OCI-LY1 (cell line): ENCODE measurements at regions not wholly inside any gene's neighbourhood (a gene's known extent, or its start where the extent isn't known, plus 50 kb on each side); places are given as distances from the start of the nearest gene placed in this dataset.

Source experiments
- H2AFZ ChIP-seq: fragments of 200-600 bp; sonication (generic), shearing (Covaris generic); 2 replicates; pipeline ENCODE4 v1.6.0; 2014; ENCODE audit warnings: antibody characterized with exemption, mild to moderate bottlenecking, low read length
- H3F3A ChIP-seq: fragments of 200-600 bp; sonication (generic), shearing (Covaris generic); 2 replicates; pipeline ENCODE4 v1.6.0; 2014; ENCODE audit warnings: mild to moderate bottlenecking, antibody characterized with exemption, low read length, moderate library complexity; ENCODE audit not compliant: insufficient read depth
- H3K27ac ChIP-seq: fragments of 200-600 bp; sonication (generic); 2 replicates; pipeline ENCODE4 v1.5.1; 2014; ENCODE audit warnings: low read length, mixed run types, mild to moderate bottlenecking, low read depth; ENCODE audit not compliant: poor library complexity, severe bottlenecking
- H3K27me3 ChIP-seq: fragments of 200-600 bp; sonication (generic); 2 replicates; pipeline ENCODE4 v1.6.0; 2014; ENCODE audit warnings: antibody characterized with exemption, mild to moderate bottlenecking, low read length, moderate library complexity; ENCODE audit not compliant: insufficient read depth
- H3K36me3 ChIP-seq: fragments of 200-600 bp; sonication (generic); 2 replicates; pipeline ENCODE4 v1.6.1; 2014; ENCODE audit warnings: mild to moderate bottlenecking, antibody characterized with exemption, low read length, moderate library complexity, mixed read lengths; ENCODE audit not compliant: insufficient read depth
- H3K4me1 ChIP-seq: fragments of 200-600 bp; sonication (generic); 2 replicates; pipeline ENCODE4 v1.5.1; 2014; ENCODE audit warnings: mild to moderate bottlenecking, low read length, moderate library complexity; ENCODE audit not compliant: insufficient read depth, severe bottlenecking
- H3K4me2 ChIP-seq: fragments of 200-600 bp; sonication (generic), shearing (Covaris generic); 2 replicates; pipeline ENCODE4 v1.6.1; 2014; ENCODE audit warnings: low read length
- H3K4me3 ChIP-seq: fragments of 200-600 bp; sonication (generic); 2 replicates; pipeline ENCODE4 v1.5.1; 2014; ENCODE audit warnings: low read length, low read depth, mild to moderate bottlenecking, mixed read lengths; ENCODE audit not compliant: poor library complexity, severe bottlenecking
- H3K79me2 ChIP-seq: fragments of 200-600 bp; shearing (Covaris generic); 2 replicates; pipeline ENCODE4 v1.6.1; 2016; ENCODE audit warnings: mixed run types, low read length, mixed read lengths; ENCODE audit not compliant: insufficient read depth
- H3K9ac ChIP-seq: fragments of 200-600 bp; sonication (generic), shearing (Covaris generic); 2 replicates; pipeline ENCODE4 v1.6.1; 2014; ENCODE audit warnings: mild to moderate bottlenecking, low read length, mixed read lengths
- H3K9me2 ChIP-seq: fragments of 200-600 bp; sonication (generic), shearing (Covaris generic); 2 replicates; pipeline ENCODE4 v1.6.1; 2014; ENCODE audit warnings: low read depth, mild to moderate bottlenecking, low read length, mixed read lengths
- H3K9me3 ChIP-seq: fragments of 200-600 bp; shearing (Covaris generic); 2 replicates; pipeline ENCODE4 v1.6.1; 2014; ENCODE audit warnings: low read length, mixed read lengths
- H4K20me1 ChIP-seq: fragments of 200-600 bp; sonication (generic), shearing (Covaris generic); 2 replicates; pipeline ENCODE4 v1.6.0; 2016; ENCODE audit warnings: mild to moderate bottlenecking, low read length; ENCODE audit not compliant: insufficient read depth
- EZH2 ChIP-seq: fragments of 200-600 bp; sonication (generic), shearing (Covaris generic); IDR thresholded peaks from 2 replicates; pipeline ENCODE4 v1.8.0; 2017; ENCODE audit warnings: borderline replicate concordance, mixed run types, mild to moderate bottlenecking, antibody characterized with exemption, low read length, moderate library complexity, mixed read lengths
- TF ChIP-seq, protein P1 (sequence below): fragments of 200-600 bp; sonication (generic), shearing (Covaris generic); IDR thresholded peaks from 2 replicates; pipeline ENCODE4 v1.5.1; 2017; ENCODE audit warnings: mild to moderate bottlenecking, antibody characterized with exemption, low read length, moderate library complexity, mixed read lengths

DNA sequence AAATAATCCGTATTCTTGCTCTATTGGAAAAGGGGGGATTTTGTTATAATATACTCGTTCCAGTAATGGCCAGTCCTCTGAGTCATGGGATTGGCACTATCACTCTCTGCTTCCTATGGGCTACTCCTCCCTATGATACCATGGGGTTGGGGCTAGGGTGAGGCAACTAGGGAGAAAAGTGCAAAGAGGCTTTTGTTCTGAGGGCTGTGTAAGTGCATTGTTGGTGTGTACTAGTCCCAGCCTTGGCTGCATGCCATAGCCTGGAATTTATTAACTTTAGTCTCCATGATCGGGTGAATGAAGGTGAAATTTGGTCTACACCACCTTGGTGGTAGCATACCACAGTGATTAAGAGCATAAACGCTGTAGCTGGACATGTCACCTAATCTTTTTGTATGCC, 247.6 kb downstream of the RPAP3 start:
- Histone ChIP-seq H3K27me3 (no peaks in the 10 kb centered on the region), H3K9me3 (no peaks in the 10 kb centered on the region), H3K36me3 (no peaks in the 10 kb centered on the region), H2AFZ (no peak overlapping the region), H3K4me3 (no peak overlapping the region), H3K4me1 (no peaks in the 10 kb centered on the region), H3F3A (no peaks in the 10 kb centered on the region), H3K9ac (no peak overlapping the region), H3K9me2 (no peaks in the 10 kb centered on the region; the same call in 1 of the 2 replicates), H3K79me2 (no peaks in the 10 kb centered on the region), H3K27ac (no peak overlapping the region), H4K20me1 (no peaks in the 10 kb centered on the region), H3K4me2 (no peak overlapping the region)
- no peak for TF ChIP-seq EZH2
- TF ChIP-seq, protein P1, sequence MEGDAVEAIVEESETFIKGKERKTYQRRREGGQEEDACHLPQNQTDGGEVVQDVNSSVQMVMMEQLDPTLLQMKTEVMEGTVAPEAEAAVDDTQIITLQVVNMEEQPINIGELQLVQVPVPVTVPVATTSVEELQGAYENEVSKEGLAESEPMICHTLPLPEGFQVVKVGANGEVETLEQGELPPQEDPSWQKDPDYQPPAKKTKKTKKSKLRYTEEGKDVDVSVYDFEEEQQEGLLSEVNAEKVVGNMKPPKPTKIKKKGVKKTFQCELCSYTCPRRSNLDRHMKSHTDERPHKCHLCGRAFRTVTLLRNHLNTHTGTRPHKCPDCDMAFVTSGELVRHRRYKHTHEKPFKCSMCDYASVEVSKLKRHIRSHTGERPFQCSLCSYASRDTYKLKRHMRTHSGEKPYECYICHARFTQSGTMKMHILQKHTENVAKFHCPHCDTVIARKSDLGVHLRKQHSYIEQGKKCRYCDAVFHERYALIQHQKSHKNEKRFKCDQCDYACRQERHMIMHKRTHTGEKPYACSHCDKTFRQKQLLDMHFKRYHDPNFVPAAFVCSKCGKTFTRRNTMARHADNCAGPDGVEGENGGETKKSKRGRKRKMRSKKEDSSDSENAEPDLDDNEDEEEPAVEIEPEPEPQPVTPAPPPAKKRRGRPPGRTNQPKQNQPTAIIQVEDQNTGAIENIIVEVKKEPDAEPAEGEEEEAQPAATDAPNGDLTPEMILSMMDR: no peak

DNA sequence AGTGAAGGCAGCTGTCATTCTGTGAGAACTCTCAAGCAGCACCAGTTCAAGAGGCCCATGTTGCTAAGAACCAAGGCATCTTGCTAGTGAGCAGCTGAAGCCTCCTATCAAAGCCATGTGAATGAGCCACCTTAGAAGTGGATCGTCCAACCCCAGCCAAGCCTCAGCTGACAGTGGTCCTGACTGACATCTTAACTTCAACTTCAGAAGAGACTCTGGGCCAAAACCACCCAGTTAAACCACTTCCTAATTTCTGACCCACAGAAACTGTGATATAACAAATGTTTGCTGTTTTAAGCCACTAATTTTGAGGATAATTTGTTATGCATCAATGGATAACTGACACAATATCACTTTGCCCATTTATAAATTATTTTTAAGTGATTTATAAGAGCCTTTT, 256.0 kb downstream of the RPAP3 start:
- Histone ChIP-seq H3F3A (no peaks in the 10 kb centered on the region), H3K27ac (no peak overlapping the region), H3K4me3 (no peak overlapping the region), H3K9me3 (no peaks in the 10 kb centered on the region), H3K4me1 (no peaks in the 10 kb centered on the region), H3K79me2 (no peaks in the 10 kb centered on the region), H3K9ac (no peak overlapping the region), H3K4me2 (no peak overlapping the region), H4K20me1 (no peaks in the 10 kb centered on the region), H3K9me2 (no peaks in the 10 kb centered on the region), H3K27me3 (no peaks in the 10 kb centered on the region; the same call in 1 of the 2 replicates), H3K36me3 (no peaks in the 10 kb centered on the region), H2AFZ (no peak overlapping the region)
- no peak for TF ChIP-seq EZH2
- TF ChIP-seq, protein P1: no peak

DNA sequence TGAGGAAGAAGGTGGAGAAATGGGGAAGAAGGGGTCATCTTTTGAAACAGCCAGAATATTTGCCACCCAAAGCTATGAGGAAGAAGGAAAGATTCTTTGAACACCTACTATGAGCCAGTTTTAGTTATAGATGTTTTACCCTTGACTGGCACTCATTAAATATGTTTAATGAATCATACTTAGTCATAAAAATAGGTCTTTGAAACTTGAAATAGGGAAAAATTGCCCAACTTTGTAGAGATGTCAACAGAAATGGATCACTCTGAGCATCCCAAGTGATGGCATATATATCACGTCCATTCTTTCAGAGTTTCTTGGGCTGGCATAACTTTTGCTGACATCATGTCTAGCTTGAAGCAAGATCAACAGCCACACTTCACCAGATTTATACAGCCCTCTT, 263.5 kb downstream of the RPAP3 start:
- no peak overlapping the region for H2AFZ ChIP-seq
- no peak overlapping the region for H3K4me2 ChIP-seq
- no peaks in the 10 kb centered on the region for H3K79me2 ChIP-seq
- no peaks in the 10 kb centered on the region for H3K36me3 ChIP-seq
- H3K4me1 ChIP-seq: no peaks in the 10 kb centered on the region
- H3K9me2 ChIP-seq: no peaks in the 10 kb centered on the region
- H3K9me3 ChIP-seq: peaks cover 7% of the 10 kb centered on the region; the same call in 1 of the 2 replicates
- H3K27ac ChIP-seq: no peak overlapping the region
- H4K20me1 ChIP-seq: no peaks in the 10 kb centered on the region
- TF ChIP-seq EZH2: no peak
- TF ChIP-seq, protein P1: no peak
- no peak overlapping the region for H3K9ac ChIP-seq
- no peaks in the 10 kb centered on the region for H3K27me3 ChIP-seq
- H3F3A ChIP-seq: no peaks in the 10 kb centered on the region
- no peak overlapping the region for H3K4me3 ChIP-seq
